HUDEP-2 (cell line): ENCODE measurements at regions not wholly inside any gene's neighbourhood (a gene's known extent, or its start where the extent isn't known, plus 50 kb on each side); places are given as distances from the start of the nearest gene placed in this dataset.

ENCODE experiments used
- DNase-seq, 76 experiments: peaks; one replicate each; lab custom pipeline; 2025; ENCODE audit not compliant: unreplicated experiment in 76 of 76; lab: John Stamatoyannopoulos, UW

- DNase-seq = no peak
Observed at GRCh38 chr5:161134956-161135355, 282.9 kb upstream of the ATP10B start.

- no peak for DNase-seq
Observed at GRCh38 chr5:161134083-161134482, 282.1 kb upstream of the ATP10B start.

- no peak for DNase-seq
Observed at GRCh38 chr5:161115941-161116340, 263.9 kb upstream of the ATP10B start.

- DNase-seq = no peak
Observed at GRCh38 chr5:161112371-161112770, 260.4 kb upstream of the ATP10B start.

- DNase-seq = no peak
Observed at GRCh38 chr5:161105525-161105924, 253.5 kb upstream of the ATP10B start.

DNA sequence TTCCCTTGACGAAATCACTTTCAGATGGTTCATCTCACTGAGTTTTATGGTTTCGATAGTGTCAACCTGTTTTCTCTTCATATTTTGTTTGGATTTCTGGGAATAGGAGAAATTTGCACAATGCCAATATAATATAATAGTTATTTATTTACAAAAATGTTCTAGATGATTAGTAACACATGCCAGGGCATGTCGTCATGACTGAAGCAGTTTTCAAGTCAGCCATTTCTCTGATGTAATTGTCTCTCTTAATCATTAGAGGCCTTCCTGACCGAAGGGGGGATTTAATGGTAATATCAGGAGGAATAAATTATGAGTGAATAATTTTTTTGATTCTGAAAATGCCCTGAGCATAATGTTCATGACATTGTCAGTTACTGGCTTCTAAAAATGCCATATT, 246.5 kb upstream of the ATP10B start:
- no peak for DNase-seq

- DNase-seq = no peak
Observed at GRCh38 chr5:161096581-161096980, 244.6 kb upstream of the ATP10B start.

DNA sequence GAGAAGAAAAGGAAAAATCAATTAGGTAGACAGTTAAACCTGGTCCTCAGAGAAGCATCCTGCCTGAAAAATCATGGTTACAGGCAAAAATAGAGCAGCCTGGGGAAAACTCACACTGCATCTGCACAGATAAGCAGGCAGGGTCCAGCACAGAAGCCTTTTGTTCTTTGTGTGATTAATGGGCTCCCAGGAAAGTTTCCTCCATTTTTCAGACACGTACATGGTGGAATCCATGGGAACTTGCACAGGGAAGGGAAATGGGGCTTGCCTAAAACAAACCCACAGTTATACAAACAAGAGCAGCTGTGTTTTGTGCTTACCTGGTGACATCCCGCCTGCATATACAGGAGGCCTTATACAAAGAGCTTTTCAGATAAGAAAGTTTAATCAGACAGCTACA, 243.9 kb upstream of the ATP10B start:
- no peak for DNase-seq

GRCh38 chr5:161094411-161094810, 242.4 kb upstream of the ATP10B start:
- no peak for DNase-seq

GRCh38 chr5:161093100-161093499, 241.1 kb upstream of the ATP10B start:
- DNase-seq = no peak

DNA sequence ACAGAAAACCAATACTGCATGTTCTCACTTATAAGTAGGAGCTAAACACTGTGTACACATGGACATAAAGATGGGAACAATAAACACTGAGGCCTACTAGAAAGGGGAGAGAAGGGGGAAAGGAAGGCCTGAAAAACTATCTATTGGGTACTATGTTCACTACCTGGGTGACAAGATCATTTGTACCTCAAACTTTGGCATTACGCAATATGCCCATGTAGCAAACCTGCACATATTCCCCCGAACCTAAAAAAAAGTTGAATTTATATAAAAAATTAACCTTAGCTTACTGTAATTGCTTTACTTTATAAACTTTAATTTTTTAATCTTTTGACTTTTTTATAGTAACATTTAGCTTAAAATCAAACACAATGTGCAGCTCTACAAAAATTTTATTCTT, 237.6 kb upstream of the ATP10B start:
- DNase-seq = no peak

GRCh38 chr5:161086461-161086860, 234.4 kb upstream of the ATP10B start:
- DNase-seq = no peak

DNA sequence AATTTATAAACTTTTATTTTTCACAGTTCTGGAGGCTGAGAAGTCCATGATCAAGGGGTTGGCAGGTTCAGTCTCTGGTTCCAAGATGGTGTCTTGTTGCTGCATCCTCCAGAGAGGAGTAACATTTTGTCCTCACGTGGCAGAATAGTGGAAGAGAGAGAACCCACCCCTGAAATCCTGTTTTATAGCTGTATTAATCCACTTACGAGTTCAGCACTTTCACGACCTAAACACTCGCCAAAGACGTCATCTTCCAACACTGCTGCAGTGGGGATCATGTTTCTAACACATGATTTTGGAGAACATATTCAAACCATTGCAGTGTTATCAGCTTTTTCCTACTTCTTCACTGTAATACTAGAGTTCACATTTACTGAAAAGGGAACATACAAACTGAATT, 233.0 kb upstream of the ATP10B start:
- no peak for DNase-seq

- DNase-seq = no peak
Observed at GRCh38 chr5:161084115-161084514, 232.1 kb upstream of the ATP10B start.

DNA sequence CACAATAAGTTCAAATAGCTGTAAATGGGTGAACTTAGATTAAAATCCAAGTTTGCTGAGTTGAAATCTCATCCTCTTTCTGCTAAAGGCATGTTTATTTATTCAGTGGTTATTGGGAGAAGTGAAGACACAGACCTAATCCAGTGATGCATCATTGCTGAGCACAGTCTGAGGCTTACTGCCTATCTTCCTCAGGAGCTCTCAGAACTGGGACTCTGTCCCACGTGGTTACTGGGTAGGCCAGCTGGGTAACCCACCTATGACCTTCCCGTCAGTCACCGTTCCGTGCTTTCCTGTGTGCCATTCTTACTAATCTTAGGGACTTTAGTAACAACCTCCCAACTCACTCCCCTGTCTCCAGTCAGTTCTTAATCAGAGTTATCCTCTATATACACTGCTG, 226.8 kb upstream of the ATP10B start:
- no peak for DNase-seq

DNA sequence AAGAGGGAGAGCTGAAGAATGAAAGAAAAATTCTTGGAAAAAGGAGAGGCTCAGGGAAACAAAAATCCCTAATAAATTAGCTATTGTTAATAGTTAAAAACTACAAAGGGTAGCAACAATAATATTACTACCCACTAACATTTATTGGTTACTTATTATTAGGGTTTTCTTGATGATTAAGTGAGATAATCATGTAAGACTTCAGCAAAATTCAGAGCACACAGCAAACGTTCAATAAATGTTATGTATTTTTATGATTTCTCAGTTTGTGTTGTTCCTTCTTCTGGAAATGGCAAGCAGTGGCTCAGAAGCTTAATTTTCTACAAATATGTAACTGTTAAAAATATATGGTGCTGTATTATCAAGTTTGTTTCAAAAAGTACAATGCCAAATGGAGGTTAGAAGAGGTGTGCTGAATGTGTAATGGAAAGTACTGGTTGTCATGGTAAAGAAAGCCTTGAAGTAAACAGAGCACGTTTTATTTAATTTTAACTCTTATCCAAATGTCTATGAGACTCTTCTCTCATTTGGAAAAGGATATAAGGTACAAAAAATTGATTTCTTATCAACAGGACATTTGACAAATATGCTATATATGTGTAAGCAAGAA, 226.0 kb upstream of the ATP10B start:
- DNase-seq = no peak

DNA sequence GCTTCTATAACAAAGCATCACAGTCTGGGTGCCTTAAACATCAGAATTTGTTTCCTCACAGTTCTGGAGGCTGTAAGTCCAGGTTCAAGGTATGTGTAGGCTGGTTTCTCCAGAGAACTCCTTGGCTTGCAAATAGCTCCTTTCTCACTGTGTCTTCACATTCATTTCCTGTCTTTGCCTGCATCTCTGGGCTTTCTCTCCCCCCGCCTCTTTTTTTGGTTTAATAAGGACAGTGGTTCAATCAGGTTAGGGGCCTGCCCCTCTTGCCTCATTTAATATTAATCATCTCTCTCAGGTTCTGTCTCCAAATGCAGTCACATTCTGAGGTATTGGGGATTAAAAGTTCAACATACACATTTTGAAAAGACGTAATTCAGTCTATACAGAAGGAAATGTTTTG, 225.5 kb upstream of the ATP10B start:
- no peak for DNase-seq

DNA sequence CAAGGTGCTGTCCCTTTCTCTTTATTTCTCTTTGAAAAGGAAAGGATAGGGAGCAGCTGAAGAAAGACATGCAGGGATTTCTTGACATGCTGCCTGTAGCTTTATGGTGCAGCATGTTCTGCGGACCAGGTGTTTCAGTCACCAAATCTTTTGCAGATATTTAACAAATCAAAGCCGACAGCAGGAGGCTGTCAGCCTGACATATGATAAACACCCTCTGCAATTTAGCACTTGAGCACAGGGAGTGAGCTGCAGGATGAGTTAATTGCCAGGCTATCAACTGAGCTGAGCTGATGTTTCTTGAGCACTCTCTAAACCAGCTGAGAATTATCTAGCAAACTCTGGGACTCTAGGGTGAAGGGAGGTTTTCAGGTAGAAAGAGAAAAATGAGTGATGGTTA, 212.8 kb upstream of the ATP10B start:
- DNase-seq = no peak

DNA sequence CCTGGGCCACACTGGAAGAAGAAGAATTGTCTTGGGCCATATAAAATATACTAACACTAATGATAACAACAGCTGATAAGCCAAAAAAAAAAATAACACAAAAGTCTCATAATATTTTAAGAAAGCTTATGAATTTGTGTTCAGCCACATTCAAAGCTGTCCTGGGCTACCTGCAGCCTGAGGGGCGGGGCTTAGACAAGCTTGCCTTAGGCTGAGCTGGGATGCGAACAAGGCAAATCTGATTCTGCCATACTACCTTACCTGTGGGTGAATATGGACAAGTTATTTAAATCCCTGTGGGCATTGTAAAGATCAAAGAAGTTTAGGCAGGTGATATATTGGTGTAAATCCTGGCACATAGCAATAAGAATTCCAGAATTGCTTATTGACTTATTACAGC, 212.3 kb upstream of the ATP10B start:
- DNase-seq = no peak

GRCh38 chr5:161058781-161059180, 206.8 kb upstream of the ATP10B start:
- DNase-seq = no peak

GRCh38 chr5:161051920-161052500, 200.0 kb upstream of the ATP10B start:
- DNase-seq = no peak

- DNase-seq = no peak
Observed at GRCh38 chr5:161047024-161047423, 195.0 kb upstream of the ATP10B start.

GRCh38 chr5:161042862-161043261, 190.9 kb upstream of the ATP10B start:
- no peak for DNase-seq
